ENCODE measurements at regions not wholly inside any gene's neighbourhood (a gene's known extent, or its start where the extent isn't known, plus 50 kb on each side); places are given as distances from the start of the nearest gene placed in this dataset.

DNA sequence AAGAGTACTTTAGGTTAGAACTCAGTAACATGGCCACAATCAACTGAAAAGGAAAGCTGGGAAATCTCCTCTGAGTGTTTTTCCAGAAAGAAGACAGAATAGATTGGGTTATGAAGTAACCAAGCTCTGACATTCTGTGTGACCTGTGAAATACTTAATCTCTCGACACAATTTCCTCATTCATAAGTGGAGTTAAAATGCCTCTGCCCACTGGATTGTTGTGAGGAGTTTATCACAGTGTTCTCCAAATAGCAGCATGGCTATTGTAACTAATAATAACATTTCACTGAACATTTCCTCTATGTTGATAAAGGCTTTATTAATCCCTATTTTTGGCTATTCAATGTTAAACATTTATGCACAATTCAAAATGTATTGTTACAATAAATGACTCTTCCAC lies 311.0 kb downstream of the GABRB2 start:
- TF ChIP-seq CTCF (IDR thresholded peaks at IDR 0.05) = no peak
- TF ChIP-seq JUND (IDR thresholded peaks at IDR 0.05) = no peak
- TF ChIP-seq EP300 (IDR thresholded peaks at IDR 0.05; ENCODE audit: borderline replicate concordance in 1 of 2, low read depth in 1 of 2, low read length in 1 of 2) = no peak
- no peak for TF ChIP-seq RXRA (IDR thresholded peaks at IDR 0.05; ENCODE audit: borderline replicate concordance, low read depth)

Measured in SK-N-SH (cell line).